ENCODE measurements at regions not wholly inside any gene's neighbourhood (a gene's known extent, or its start where the extent isn't known, plus 50 kb on each side); places are given as distances from the start of the nearest gene placed in this dataset.

DNA sequence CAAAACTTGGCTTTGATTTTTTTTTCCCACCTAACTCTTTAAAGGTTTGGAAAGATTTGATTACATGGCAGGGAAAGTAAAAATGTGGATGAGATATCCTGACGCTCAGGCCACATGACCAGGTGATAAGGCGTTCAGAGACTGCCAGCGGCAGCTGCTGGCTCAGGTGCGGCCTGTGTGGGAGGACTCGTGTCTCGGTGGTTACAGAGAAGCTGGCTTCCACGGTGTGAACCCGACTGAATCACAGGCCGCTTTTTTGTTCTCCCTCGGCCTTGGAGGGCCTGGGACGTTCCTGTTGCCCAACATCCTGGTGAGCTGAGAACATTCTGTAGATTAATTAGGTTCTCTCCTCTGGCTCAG is 124.2 kb upstream of the ZNF516 start:
- intact Hi-C loops (cut with micrococcal nuclease) = no loop called here
- H2AFZ ChIP-seq (ENCODE audit: low read length) = no peak overlapping the region

DNA sequence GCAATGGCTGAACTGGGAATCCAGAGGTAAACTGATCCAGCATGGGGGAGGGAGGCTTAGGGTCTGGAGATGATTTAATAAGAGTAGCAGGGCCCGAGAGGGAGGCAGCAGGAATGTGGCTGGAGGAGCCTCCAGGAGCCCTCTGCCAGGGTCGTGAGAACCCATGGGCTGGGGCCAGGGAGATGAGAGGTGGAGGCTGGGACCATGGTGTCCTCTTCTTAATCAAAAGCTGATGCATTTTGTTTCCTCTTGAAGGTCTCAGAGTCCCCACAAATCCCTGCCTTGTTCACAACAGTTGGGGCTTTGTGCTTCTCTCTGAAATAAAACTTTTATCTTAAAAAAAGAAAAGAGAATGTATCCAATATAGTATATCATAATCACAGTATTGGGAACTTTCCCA is 123.7 kb upstream of the ZNF516 start:
- Histone ChIP-seq H3K4me2 (ENCODE audit: low read length) (no peak overlapping the region), H2AFZ (ENCODE audit: low read length) (no peak overlapping the region), H3K36me3 (ENCODE audit: low read depth, low read length) (no peaks in the 10 kb centered on the region), H3K27ac (ENCODE audit: low read length) (no peak overlapping the region), H3K9me2 (replicated peaks; ENCODE audit: low read length) (no peaks in the 10 kb centered on the region), H3K9me3 (ENCODE audit: low read length) (no peaks in the 10 kb centered on the region), H3K9ac (ENCODE audit: low read length) (no peak overlapping the region), H3K4me1 (ENCODE audit: insufficient read depth, low read length) (no peaks in the 10 kb centered on the region), H3K4me3 (ENCODE audit: low read length) (no peak overlapping the region), H3F3A (ENCODE audit: low read length, unreplicated experiment) (no peaks in the 10 kb centered on the region), H4K20me1 (ENCODE audit: low read length) (no peaks in the 10 kb centered on the region), H3K79me2 (ENCODE audit: low read length) (no peaks in the 10 kb centered on the region), H3K27me3 (ENCODE audit: low read length) (peaks cover 91% of the 10 kb centered on the region)
- CTCF ChIA-PET = no interaction called here
- BruUV-seq (replicated peaks) = no TSS peak
- no peak for DNase-seq
- TF ChIP-seq EZH2phosphoT487 (IDR thresholded peaks at IDR 0.05; ENCODE audit: borderline replicate concordance, low read length) (no peak), EZH2 (IDR thresholded peaks at IDR 0.05; ENCODE audit: low read length, unreplicated experiment) (no peak)
- TF ChIP-seq, protein P1, sequence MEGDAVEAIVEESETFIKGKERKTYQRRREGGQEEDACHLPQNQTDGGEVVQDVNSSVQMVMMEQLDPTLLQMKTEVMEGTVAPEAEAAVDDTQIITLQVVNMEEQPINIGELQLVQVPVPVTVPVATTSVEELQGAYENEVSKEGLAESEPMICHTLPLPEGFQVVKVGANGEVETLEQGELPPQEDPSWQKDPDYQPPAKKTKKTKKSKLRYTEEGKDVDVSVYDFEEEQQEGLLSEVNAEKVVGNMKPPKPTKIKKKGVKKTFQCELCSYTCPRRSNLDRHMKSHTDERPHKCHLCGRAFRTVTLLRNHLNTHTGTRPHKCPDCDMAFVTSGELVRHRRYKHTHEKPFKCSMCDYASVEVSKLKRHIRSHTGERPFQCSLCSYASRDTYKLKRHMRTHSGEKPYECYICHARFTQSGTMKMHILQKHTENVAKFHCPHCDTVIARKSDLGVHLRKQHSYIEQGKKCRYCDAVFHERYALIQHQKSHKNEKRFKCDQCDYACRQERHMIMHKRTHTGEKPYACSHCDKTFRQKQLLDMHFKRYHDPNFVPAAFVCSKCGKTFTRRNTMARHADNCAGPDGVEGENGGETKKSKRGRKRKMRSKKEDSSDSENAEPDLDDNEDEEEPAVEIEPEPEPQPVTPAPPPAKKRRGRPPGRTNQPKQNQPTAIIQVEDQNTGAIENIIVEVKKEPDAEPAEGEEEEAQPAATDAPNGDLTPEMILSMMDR (conservative IDR thresholded peaks at IDR 0.05; ENCODE audit: low read depth, low read length) = no peak
- ATAC-seq = no peak
- intact Hi-C loops (cut with micrococcal nuclease) = no loop called here
- POLR2A ChIA-PET (ENCODE audit: unreplicated experiment) = no interaction called here

More for the DNA sequence above, 124.2 kb upstream of the ZNF516 start:
- ATAC-seq = no peak
- CTCF ChIA-PET = no interaction called here
- BruUV-seq (replicated peaks) = no TSS peak
- Histone ChIP-seq H3K27me3 (ENCODE audit: low read length) (peaks cover 92% of the 10 kb centered on the region), H3K79me2 (ENCODE audit: low read length) (no peaks in the 10 kb centered on the region), H4K20me1 (ENCODE audit: low read length) (no peaks in the 10 kb centered on the region), H3K9ac (ENCODE audit: low read length) (no peak overlapping the region), H3K9me2 (replicated peaks; ENCODE audit: low read length) (no peaks in the 10 kb centered on the region), H3K27ac (ENCODE audit: low read length) (no peak overlapping the region), H3K4me3 (ENCODE audit: low read length) (no peak overlapping the region), H3K36me3 (ENCODE audit: low read depth, low read length) (no peaks in the 10 kb centered on the region), H3F3A (ENCODE audit: low read length, unreplicated experiment) (no peaks in the 10 kb centered on the region), H3K4me1 (ENCODE audit: insufficient read depth, low read length) (no peaks in the 10 kb centered on the region), H3K9me3 (ENCODE audit: low read length) (no peaks in the 10 kb centered on the region), H3K4me2 (ENCODE audit: low read length) (no peak overlapping the region)
- POLR2A ChIA-PET (ENCODE audit: unreplicated experiment) = no interaction called here
- DNase-seq = no peak
- no peak for TF ChIP-seq EZH2 (IDR thresholded peaks at IDR 0.05; ENCODE audit: low read length, unreplicated experiment)
- no peak for TF ChIP-seq EZH2phosphoT487 (IDR thresholded peaks at IDR 0.05; ENCODE audit: borderline replicate concordance, low read length)
- TF ChIP-seq, protein P1 (conservative IDR thresholded peaks at IDR 0.05; ENCODE audit: low read depth, low read length) = no peak

DNA sequence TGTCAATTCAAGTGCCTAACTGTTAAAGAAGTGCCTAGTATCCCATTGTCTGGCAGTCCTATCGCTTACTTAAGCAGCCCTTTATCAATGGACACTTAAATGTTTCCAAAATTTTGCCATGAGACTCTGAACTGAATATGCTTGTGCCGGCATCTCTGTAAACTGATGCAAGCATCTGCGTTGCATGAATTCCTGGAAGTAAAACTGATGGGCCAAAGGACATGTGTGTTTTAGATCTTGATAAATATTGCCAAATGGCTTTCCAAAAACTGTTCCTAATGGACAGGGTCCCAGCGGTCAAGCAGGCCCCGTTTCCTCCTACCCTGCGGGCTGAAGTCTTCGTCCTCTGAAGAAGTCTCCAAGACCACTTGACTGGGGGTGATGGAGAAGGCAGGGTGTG is 121.3 kb upstream of the ZNF516 start:
- no peaks in the 10 kb centered on the region for H3F3A ChIP-seq (ENCODE audit: low read length, unreplicated experiment)
- TF ChIP-seq EZH2 (IDR thresholded peaks at IDR 0.05; ENCODE audit: low read length, unreplicated experiment) = no peak
- no peak for TF ChIP-seq EZH2phosphoT487 (IDR thresholded peaks at IDR 0.05; ENCODE audit: borderline replicate concordance, low read length)
- TF ChIP-seq, protein P1 (conservative IDR thresholded peaks at IDR 0.05; ENCODE audit: low read depth, low read length) = no peak
- no peak overlapping the region for H3K27ac ChIP-seq (ENCODE audit: low read length)
- BruUV-seq (replicated peaks) = no TSS peak
- intact Hi-C loops (cut with micrococcal nuclease) = no loop called here
- peaks cover 76% of the 10 kb centered on the region for H3K27me3 ChIP-seq (ENCODE audit: low read length)
- ChIA-PET POLR2A (ENCODE audit: unreplicated experiment) (no interaction called here), CTCF (no interaction called here)
- no peaks in the 10 kb centered on the region for H3K36me3 ChIP-seq (ENCODE audit: low read depth, low read length)
- no peaks in the 10 kb centered on the region for H4K20me1 ChIP-seq (ENCODE audit: low read length)
- no peaks in the 10 kb centered on the region for H3K4me1 ChIP-seq (ENCODE audit: insufficient read depth, low read length)
- H3K9me3 ChIP-seq (ENCODE audit: low read length) = no peaks in the 10 kb centered on the region
- H3K9ac ChIP-seq (ENCODE audit: low read length) = no peak overlapping the region
- DNase-seq (no peak), ATAC-seq (no peak)
- H3K4me2 ChIP-seq (ENCODE audit: low read length) = no peak overlapping the region
- no peak overlapping the region for H2AFZ ChIP-seq (ENCODE audit: low read length)
- H3K4me3 ChIP-seq (ENCODE audit: low read length) = no peak overlapping the region
- no peaks in the 10 kb centered on the region for H3K9me2 ChIP-seq (replicated peaks; ENCODE audit: low read length)
- no peaks in the 10 kb centered on the region for H3K79me2 ChIP-seq (ENCODE audit: low read length)
